Astrocyte (in vitro differentiated cells and primary cell): ENCODE measurements at regions not wholly inside any gene's neighbourhood (a gene's known extent, or its start where the extent isn't known, plus 50 kb on each side); places are given as distances from the start of the nearest gene placed in this dataset.

Experiments
- DNase-seq: peaks from one replicate; pipeline ENCODE4 v3.0.0-alpha.2; 2010; ENCODE audit warnings: low read depth
- FAIRE-seq: peaks from 2 replicates; lab custom pipeline; 2011; peaks lifted over from hg19 to GRCh38; lab: Jason Lieb, UNC
- H2AFZ ChIP-seq: 2 replicates; pipeline ENCODE4 v1.6.0; 2012; ENCODE audit warnings: low read depth, low read length, inconsistent platforms
- H3K27ac ChIP-seq: 2 replicates; pipeline ENCODE4 v1.5.1; 2011; ENCODE audit warnings: low read depth, low read length, inconsistent platforms
- H3K27me3 ChIP-seq: 2 replicates; pipeline ENCODE4 v1.6.0; 2011; ENCODE audit warnings: low read length, inconsistent platforms; ENCODE audit not compliant: insufficient read depth
- H3K36me3 ChIP-seq: 2 replicates; pipeline ENCODE4 v1.5.1; 2011; ENCODE audit warnings: low read length, inconsistent platforms; ENCODE audit not compliant: insufficient read depth
- H3K4me1 ChIP-seq: 2 replicates; pipeline ENCODE4 v1.5.1; 2011; ENCODE audit warnings: low read length, inconsistent platforms; ENCODE audit not compliant: insufficient read depth
- H3K4me2 ChIP-seq: 2 replicates; pipeline ENCODE4 v1.6.0; 2012; ENCODE audit warnings: low read length, inconsistent platforms
- H3K4me3 ChIP-seq: 2 replicates; pipeline ENCODE4 v1.5.1; 2011; ENCODE audit warnings: low read depth, mild to moderate bottlenecking, low read length, inconsistent platforms; ENCODE audit not compliant: insufficient read depth
- H3K79me2 ChIP-seq: 2 replicates; pipeline ENCODE4 v1.6.0; 2012; ENCODE audit warnings: mild to moderate bottlenecking, low read length, inconsistent platforms; ENCODE audit not compliant: insufficient read depth
- H3K9ac ChIP-seq: 2 replicates; pipeline ENCODE4 v1.6.0; 2012; ENCODE audit warnings: mild to moderate bottlenecking, low read length, inconsistent platforms
- H3K9me3 ChIP-seq: 2 replicates; pipeline ENCODE4 v1.5.1; 2012; ENCODE audit warnings: low read depth, mild to moderate bottlenecking, low read length, inconsistent platforms; ENCODE audit not compliant: insufficient read depth
- H4K20me1 ChIP-seq: 2 replicates; pipeline ENCODE4 v1.6.0; 2012; ENCODE audit warnings: low read length, inconsistent platforms; ENCODE audit not compliant: insufficient read depth
- H3K27ac Mint-ChIP-seq: one replicate; pipeline ENCODE4 v1.8.0; 2021; ENCODE audit warnings: mild to moderate bottlenecking, mixed read lengths; ENCODE audit not compliant: unreplicated experiment
- H3K27me3 Mint-ChIP-seq: one replicate; pipeline ENCODE4 v1.8.0; 2021; ENCODE audit warnings: low read depth, mixed read lengths; ENCODE audit not compliant: unreplicated experiment
- H3K36me3 Mint-ChIP-seq: one replicate; pipeline ENCODE4 v1.8.0; 2021; ENCODE audit warnings: low read depth, mixed read lengths; ENCODE audit not compliant: unreplicated experiment
- H3K4me1 Mint-ChIP-seq: one replicate; pipeline ENCODE4 v1.8.0; 2021; ENCODE audit warnings: low read depth, mixed read lengths; ENCODE audit not compliant: unreplicated experiment
- H3K4me3 Mint-ChIP-seq: one replicate; pipeline ENCODE4 v1.8.0; 2021; ENCODE audit warnings: mild to moderate bottlenecking, moderate library complexity, mixed read lengths; ENCODE audit not compliant: unreplicated experiment
- H3K9me3 Mint-ChIP-seq: one replicate; pipeline ENCODE4 v1.8.0; 2021; ENCODE audit warnings: mild to moderate bottlenecking, mixed read lengths; ENCODE audit not compliant: unreplicated experiment
- CTCF ChIP-seq: IDR thresholded peaks from 2 replicates; pipeline ENCODE4 v1.5.1; 2011; ENCODE audit warnings: low read depth, mild to moderate bottlenecking, inconsistent platforms, low read length, moderate library complexity; ENCODE audit not compliant: insufficient read depth
- EZH2 ChIP-seq: IDR thresholded peaks from 2 replicates; pipeline ENCODE4 v1.6.1; 2012; ENCODE audit warnings: mild to moderate bottlenecking, low read length, inconsistent platforms; ENCODE audit not compliant: insufficient read depth

GRCh38 chr4:12703036-12703435 is 781.1 kb downstream of the RAB28 start:
- Histone ChIP-seq H3K9me3 (no peaks in the 10 kb centered on the region), H3K36me3 (no peaks in the 10 kb centered on the region), H3K27me3 (no peaks in the 10 kb centered on the region), H3K79me2 (no peaks in the 10 kb centered on the region), H2AFZ (no peak overlapping the region), H3K4me3 (no peak overlapping the region), H4K20me1 (no peaks in the 10 kb centered on the region), H3K27ac (no peak overlapping the region), H3K4me1 (no peaks in the 10 kb centered on the region), H3K9ac (no peak overlapping the region), H3K4me2 (no peak overlapping the region)
- FAIRE-seq (no peak), DNase-seq (no peak)
- H3K36me3 Mint-ChIP-seq, result no peaks in the 10 kb centered on the region
- H3K4me1 Mint-ChIP-seq, result peaks cover 8% of the 10 kb centered on the region
- H3K27ac Mint-ChIP-seq, result no peak overlapping the region
- H3K4me3 Mint-ChIP-seq, result no peak overlapping the region
- no peaks in the 10 kb centered on the region for H3K9me3 Mint-ChIP-seq
- no peak for TF ChIP-seq EZH2
- TF ChIP-seq CTCF, result no peak
- H3K27me3 Mint-ChIP-seq, result peaks cover 3% of the 10 kb centered on the region

- peaks cover 3% of the 10 kb centered on the region for H3K27me3 Mint-ChIP-seq
- no peaks in the 10 kb centered on the region for H3K36me3 Mint-ChIP-seq
- Histone ChIP-seq H3K4me3 (no peak overlapping the region), H3K27me3 (no peaks in the 10 kb centered on the region), H3K4me1 (no peaks in the 10 kb centered on the region), H3K36me3 (no peaks in the 10 kb centered on the region), H2AFZ (no peak overlapping the region), H3K4me2 (no peak overlapping the region), H3K9ac (no peak overlapping the region), H4K20me1 (no peaks in the 10 kb centered on the region), H3K9me3 (no peaks in the 10 kb centered on the region), H3K79me2 (no peaks in the 10 kb centered on the region), H3K27ac (no peak overlapping the region)
- FAIRE-seq, result no peak
- no peak overlapping the region for H3K4me3 Mint-ChIP-seq
- DNase-seq, result no peak
- no peaks in the 10 kb centered on the region for H3K4me1 Mint-ChIP-seq
- H3K27ac Mint-ChIP-seq, result no peak overlapping the region
- H3K9me3 Mint-ChIP-seq, result no peaks in the 10 kb centered on the region
- no peak for TF ChIP-seq EZH2
- TF ChIP-seq CTCF, result no peak
These were observed 782.8 kb downstream of the RAB28 start for GRCh38 chr4:12701384-12701783.

- TF ChIP-seq EZH2 (no peak), CTCF (no peak)
- no peak overlapping the region for H3K27ac Mint-ChIP-seq
- H3K36me3 ChIP-seq, result no peaks in the 10 kb centered on the region
These were observed 786.2 kb downstream of the RAB28 start for GRCh38 chr4:12697970-12698369.

More at GRCh38 chr4:12697970-12698369, 786.2 kb downstream of the RAB28 start:
- Histone ChIP-seq H3K9ac (no peak overlapping the region), H3K4me2 (no peak overlapping the region), H3K9me3 (peaks cover 3% of the 10 kb centered on the region), H4K20me1 (no peaks in the 10 kb centered on the region), H3K4me1 (no peaks in the 10 kb centered on the region), H3K79me2 (no peaks in the 10 kb centered on the region), H3K27me3 (no peaks in the 10 kb centered on the region), H2AFZ (no peak overlapping the region), H3K4me3 (no peak overlapping the region), H3K27ac (no peak overlapping the region)
- H3K9me3 Mint-ChIP-seq, result no peaks in the 10 kb centered on the region
- peaks cover 4% of the 10 kb centered on the region for H3K4me1 Mint-ChIP-seq
- peaks cover 5% of the 10 kb centered on the region for H3K27me3 Mint-ChIP-seq
- no peak overlapping the region for H3K4me3 Mint-ChIP-seq
- H3K36me3 Mint-ChIP-seq, result peaks cover 3% of the 10 kb centered on the region
- FAIRE-seq (no peak), DNase-seq (no peak)
